HG02970 (cell line): ENCODE measurements at regions not wholly inside any gene's neighbourhood (a gene's known extent, or its start where the extent isn't known, plus 50 kb on each side); places are given as distances from the start of the nearest gene placed in this dataset.
"Not testable (repeated sequence)": the region's sequence is repeated elsewhere in the genome, so short reads cannot be mapped to it uniquely, and the experiment has no call there.

ENCODE experiments used
- ATAC-seq: cut with Tn5 transposase; IDR thresholded peaks from one replicate; pipeline ENCODE4 v1.9.1; 2021; ENCODE audit warnings: mild to moderate bottlenecking, moderate library complexity, moderate number of reproducible peaks; ENCODE audit not compliant: unreplicated experiment, low FRiP score

- not testable (repeated sequence) for ATAC-seq
These were observed 77.5 kb upstream of the ZPLD1 start for GRCh38 chr3:102357313-102357712.

GRCh38 chr3:102360183-102360860 is 74.5 kb upstream of the ZPLD1 start:
- no peak for ATAC-seq

GRCh38 chr3:102361101-102361500 is 73.7 kb upstream of the ZPLD1 start:
- no peak for ATAC-seq

DNA sequence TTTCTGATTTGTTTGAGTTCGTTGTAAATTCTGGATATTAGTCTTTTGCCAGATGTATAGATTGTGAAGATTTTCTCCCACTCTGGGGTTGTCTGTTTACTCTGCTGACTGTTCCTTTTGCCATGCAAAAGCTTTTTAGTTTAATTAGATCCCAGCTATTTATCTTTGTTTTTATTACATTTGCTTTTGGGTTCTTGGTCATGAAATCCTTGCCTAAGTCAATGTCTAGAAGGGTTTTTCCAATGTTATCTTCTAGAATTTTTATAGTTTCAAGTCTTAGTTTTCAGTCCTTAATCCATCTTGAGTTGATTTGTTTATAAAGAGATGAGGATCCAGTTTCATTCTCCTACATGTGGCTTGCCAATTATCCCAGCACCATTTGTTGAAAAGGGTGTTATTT is 68.7 kb upstream of the ZPLD1 start:
- ATAC-seq = not testable (repeated sequence)

DNA sequence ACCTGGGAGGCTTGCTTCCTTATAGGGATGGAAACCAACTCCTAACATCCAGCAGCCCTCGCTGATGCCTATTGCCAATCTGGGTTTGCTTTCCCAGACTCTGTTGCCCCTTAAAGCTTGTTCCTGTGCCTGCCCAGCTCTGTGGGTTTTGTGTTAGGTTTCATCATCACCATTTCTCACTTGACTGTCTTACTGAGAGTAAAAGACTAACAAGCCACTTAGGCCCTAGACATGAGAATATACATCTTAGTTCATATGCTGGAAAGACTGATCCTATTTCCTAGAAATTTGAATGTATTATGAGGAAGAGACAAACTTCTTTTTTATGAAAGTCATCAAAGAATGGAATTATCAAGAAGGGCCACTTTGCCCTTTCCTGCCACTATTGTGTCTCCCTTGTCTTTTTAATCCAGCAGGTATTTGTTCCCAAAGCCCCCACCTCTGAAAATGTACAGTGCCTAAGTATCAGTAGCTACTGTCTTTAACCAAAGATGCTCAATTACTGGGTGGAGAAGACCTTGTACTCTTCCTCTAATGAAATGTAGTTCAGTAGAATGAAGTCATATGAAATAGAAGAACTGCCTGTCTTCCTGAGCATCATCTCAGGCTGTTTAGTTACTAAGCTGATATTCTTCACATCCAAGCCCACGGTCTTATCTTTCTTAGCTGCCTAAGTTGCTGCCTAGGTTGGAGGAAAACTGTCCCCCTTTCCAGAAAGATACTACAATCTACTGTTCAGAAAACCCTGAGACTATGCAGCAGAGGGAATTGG is 59.8 kb upstream of the ZPLD1 start:
- ATAC-seq = no peak

DNA sequence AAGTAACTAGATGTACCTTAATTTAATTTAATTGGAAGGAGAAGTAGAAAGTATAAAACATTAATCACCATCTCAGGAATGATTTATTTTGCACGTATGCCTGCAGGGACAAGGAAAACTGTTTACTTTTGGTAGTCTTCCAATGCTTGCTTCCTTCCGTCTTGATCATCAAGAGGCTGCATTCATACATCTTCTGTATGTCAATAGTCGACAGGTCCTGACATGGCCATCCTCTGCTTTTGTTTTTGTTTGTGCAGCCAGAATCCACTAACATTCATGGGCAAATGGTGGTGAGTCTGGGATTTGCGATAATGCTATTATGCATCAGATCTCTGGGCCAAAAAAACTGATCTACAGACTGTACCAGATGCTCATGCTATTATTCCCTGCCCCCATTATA is 56.6 kb upstream of the ZPLD1 start:
- no peak for ATAC-seq

GRCh38 chr3:102382201-102382600 is 52.6 kb upstream of the ZPLD1 start:
- ATAC-seq = not testable (repeated sequence)
